ENCODE measurements at regions not wholly inside any gene's neighbourhood (a gene's known extent, or its start where the extent isn't known, plus 50 kb on each side); places are given as distances from the start of the nearest gene placed in this dataset.
"Not testable (repeated sequence)": the region's sequence is repeated elsewhere in the genome, so short reads cannot be mapped to it uniquely, and the experiment has no call there.

GRCh38 chr5:176042020-176042658 lies 74.0 kb upstream of the THOC3 start:
- not testable (repeated sequence) for H3K36me3 Mint-ChIP-seq (ENCODE audit: low read depth); H3K9me3 Mint-ChIP-seq; H3K27me3 Mint-ChIP-seq
- peak; percentile 75 for ATAC-seq (replicated peaks)
- peak overlapping the region; percentile 60 for H3K27ac Mint-ChIP-seq
- H3K4me3 Mint-ChIP-seq: peak overlapping the region; percentile 44
- peaks cover 25% of the 10 kb centered on the region for H3K4me1 Mint-ChIP-seq

GRCh38 chr5:176043252-176043829 lies 75.2 kb upstream of the THOC3 start:
- not testable (repeated sequence) for H3K36me3 Mint-ChIP-seq (ENCODE audit: low read depth); H3K27me3 Mint-ChIP-seq; H3K27ac Mint-ChIP-seq; H3K4me3 Mint-ChIP-seq; ATAC-seq (replicated peaks); H3K9me3 Mint-ChIP-seq
- H3K4me1 Mint-ChIP-seq: peaks cover 16% of the 10 kb centered on the region

GRCh38 chr5:176043986-176044385 lies 75.9 kb upstream of the THOC3 start:
- H3K4me1 Mint-ChIP-seq: peaks cover 17% of the 10 kb centered on the region
- H3K4me3 Mint-ChIP-seq; H3K27me3 Mint-ChIP-seq; ATAC-seq (replicated peaks); H3K27ac Mint-ChIP-seq; H3K9me3 Mint-ChIP-seq; H3K36me3 Mint-ChIP-seq (ENCODE audit: low read depth): not testable (repeated sequence)

DNA sequence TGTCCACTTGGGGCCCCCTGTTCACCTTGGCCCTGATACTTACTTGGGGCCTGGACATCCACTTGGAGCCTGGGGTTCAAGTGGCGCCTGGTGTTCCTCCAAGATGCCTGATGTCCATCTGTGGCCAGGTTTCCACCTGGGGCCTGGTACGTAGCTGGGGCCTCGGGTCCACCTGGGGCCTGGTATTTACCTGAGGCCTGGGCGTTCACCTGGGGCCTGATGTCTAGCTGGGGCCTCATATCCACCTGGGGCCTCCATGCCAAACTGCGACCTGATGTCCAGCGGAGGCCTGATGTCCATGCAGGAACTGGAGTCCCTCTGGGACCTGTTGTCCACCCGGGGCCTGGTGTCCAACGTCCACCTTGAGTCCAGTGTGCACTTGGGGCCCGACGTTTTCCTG lies 76.3 kb upstream of the THOC3 start:
- H3K4me1 Mint-ChIP-seq: peaks cover 17% of the 10 kb centered on the region
- not testable (repeated sequence) for H3K9me3 Mint-ChIP-seq; H3K27me3 Mint-ChIP-seq; H3K27ac Mint-ChIP-seq; H3K4me3 Mint-ChIP-seq; ATAC-seq (replicated peaks); H3K36me3 Mint-ChIP-seq (ENCODE audit: low read depth)

GRCh38 chr5:176045442-176045841 lies 77.3 kb upstream of the THOC3 start:
- peak; percentile 59 for ATAC-seq (replicated peaks)
- not testable (repeated sequence) for H3K27ac Mint-ChIP-seq; H3K9me3 Mint-ChIP-seq; H3K27me3 Mint-ChIP-seq; H3K4me3 Mint-ChIP-seq; H3K36me3 Mint-ChIP-seq (ENCODE audit: low read depth)
- H3K4me1 Mint-ChIP-seq: peaks cover 12% of the 10 kb centered on the region

- not testable (repeated sequence) for H3K4me1 Mint-ChIP-seq; ATAC-seq (replicated peaks); H3K9me3 Mint-ChIP-seq; H3K27me3 Mint-ChIP-seq; H3K36me3 Mint-ChIP-seq (ENCODE audit: low read depth)
- H3K27ac Mint-ChIP-seq: peak overlapping the region; percentile 1
- peak overlapping the region; percentile 8 for H3K4me3 Mint-ChIP-seq
Observed at GRCh38 chr5:176048671-176049070, 80.6 kb upstream of the THOC3 start.

- H3K27ac Mint-ChIP-seq; H3K36me3 Mint-ChIP-seq (ENCODE audit: low read depth); H3K4me1 Mint-ChIP-seq; H3K9me3 Mint-ChIP-seq; H3K27me3 Mint-ChIP-seq: not testable (repeated sequence)
- H3K4me3 Mint-ChIP-seq: peak overlapping the region; percentile 12
- peak; percentile 97 for ATAC-seq (replicated peaks)
Observed at GRCh38 chr5:176060472-176061268, 92.6 kb upstream of the THOC3 start.

DNA sequence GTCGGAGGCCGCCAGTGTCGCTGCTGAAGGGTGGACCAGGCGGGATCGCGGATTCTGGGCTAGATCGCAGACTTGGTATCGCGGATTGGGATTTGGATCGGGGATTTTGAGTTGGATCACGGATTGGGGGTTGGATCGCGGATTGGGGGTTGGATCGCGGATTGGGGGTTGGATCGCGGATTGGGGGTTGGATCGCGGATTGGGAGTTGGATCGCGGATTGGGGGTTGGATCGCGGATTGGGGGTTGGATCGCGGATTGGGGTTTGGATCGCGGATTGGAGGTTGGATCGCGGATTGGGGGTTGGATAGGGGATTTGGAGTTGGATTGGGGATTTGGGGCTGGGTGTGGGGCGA lies 93.1 kb upstream of the THOC3 start:
- H3K27me3 Mint-ChIP-seq; ATAC-seq (replicated peaks): not testable (repeated sequence)

GRCh38 chr5:176061660-176062059 lies 93.5 kb upstream of the THOC3 start:
- not testable (repeated sequence) for H3K27ac Mint-ChIP-seq; H3K4me1 Mint-ChIP-seq; H3K36me3 Mint-ChIP-seq (ENCODE audit: low read depth); H3K9me3 Mint-ChIP-seq; H3K27me3 Mint-ChIP-seq; ATAC-seq (replicated peaks)
- H3K4me3 Mint-ChIP-seq: peak overlapping the region; percentile 12

More for the DNA sequence above, 93.1 kb upstream of the THOC3 start:
- H3K4me1 Mint-ChIP-seq; H3K27ac Mint-ChIP-seq; H3K36me3 Mint-ChIP-seq (ENCODE audit: low read depth); H3K9me3 Mint-ChIP-seq: not testable (repeated sequence)
- H3K4me3 Mint-ChIP-seq: peak overlapping the region; percentile 12

GRCh38 chr5:176066262-176066945 lies 98.3 kb upstream of the THOC3 start:
- H3K36me3 Mint-ChIP-seq (ENCODE audit: low read depth); H3K27ac Mint-ChIP-seq; H3K4me3 Mint-ChIP-seq; H3K9me3 Mint-ChIP-seq; H3K27me3 Mint-ChIP-seq; H3K4me1 Mint-ChIP-seq: not testable (repeated sequence)
- ATAC-seq (replicated peaks): peak; percentile 51

DNA sequence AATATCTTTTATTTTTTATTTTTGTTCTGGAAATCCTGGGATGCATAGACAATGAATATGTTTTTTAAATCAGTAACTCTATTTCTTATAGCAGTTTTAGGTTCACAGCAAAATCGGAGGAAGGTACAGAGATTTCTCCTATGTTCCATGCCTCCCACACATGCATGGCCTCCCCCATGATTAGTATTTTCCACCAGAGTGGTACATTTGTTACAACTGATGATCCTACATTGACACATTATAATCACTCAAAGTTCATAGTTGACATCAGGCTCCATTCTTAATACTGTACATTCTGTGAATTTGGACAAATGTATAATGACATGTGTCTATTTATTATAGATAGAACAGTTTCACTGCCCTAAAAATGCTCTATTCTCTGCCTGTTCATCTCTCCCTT lies 99.0 kb upstream of the THOC3 start:
- not testable (repeated sequence) for H3K27ac Mint-ChIP-seq; H3K4me1 Mint-ChIP-seq; H3K36me3 Mint-ChIP-seq (ENCODE audit: low read depth); H3K4me3 Mint-ChIP-seq; H3K9me3 Mint-ChIP-seq; H3K27me3 Mint-ChIP-seq
- peak; percentile 36 for ATAC-seq (replicated peaks)

DNA sequence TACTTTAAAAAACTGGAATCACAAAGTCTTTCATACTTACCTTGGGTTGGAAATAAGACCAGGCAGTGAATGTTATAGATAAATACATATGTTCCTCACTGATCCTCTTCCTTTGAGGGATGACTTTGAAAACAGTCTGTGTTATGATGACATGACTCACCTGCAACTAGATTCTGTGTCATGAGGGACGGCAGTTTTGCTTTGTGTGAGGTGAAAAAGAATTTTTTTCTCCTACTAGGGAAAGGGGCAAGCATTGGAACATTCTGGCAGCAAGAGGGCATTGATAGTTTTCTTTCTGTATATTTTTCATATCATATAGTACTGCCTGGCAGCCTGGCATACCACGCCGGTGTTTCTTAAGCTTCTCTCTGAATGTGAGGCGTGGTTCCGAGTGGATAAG lies 99.8 kb upstream of the THOC3 start:
- peak; percentile 79 for ATAC-seq (replicated peaks)
- not testable (repeated sequence) for H3K27ac Mint-ChIP-seq; H3K9me3 Mint-ChIP-seq; H3K27me3 Mint-ChIP-seq; H3K4me3 Mint-ChIP-seq; H3K4me1 Mint-ChIP-seq; H3K36me3 Mint-ChIP-seq (ENCODE audit: low read depth)

DNA sequence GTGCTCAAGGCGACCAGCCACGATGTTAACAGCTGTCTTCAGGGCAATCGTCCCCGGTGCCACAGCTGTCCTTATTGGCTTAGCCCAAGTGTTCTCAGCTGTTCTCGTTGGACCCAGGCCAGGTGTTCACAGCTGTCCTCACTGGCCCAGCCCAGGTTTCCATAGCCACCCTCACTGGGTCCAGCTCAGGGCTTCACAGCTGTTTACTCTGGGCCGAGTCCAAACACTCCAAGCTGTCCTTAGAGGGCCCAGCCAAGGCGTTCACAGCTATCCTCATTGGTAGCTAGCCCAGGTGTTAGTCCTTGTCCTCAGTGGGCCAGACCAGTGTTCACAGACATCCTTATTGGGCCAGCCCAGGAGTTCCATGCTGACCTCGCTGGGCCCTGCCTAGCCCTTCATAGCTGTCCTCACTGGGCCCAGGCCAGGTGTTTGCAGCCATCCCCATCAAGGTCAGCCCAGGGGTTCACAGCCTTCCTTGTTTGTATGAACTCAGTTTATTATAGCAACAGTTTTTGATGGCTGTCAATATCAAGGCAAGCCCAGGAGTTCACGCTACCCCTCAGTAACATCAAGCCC lies 106.0 kb upstream of the THOC3 start:
- H3K9me3 Mint-ChIP-seq, H3K4me3 Mint-ChIP-seq: not testable (repeated sequence)

GRCh38 chr5:176083717-176084116 lies 115.6 kb upstream of the THOC3 start:
- H3K36me3 Mint-ChIP-seq (ENCODE audit: low read depth): peaks cover 30% of the 10 kb centered on the region
- not testable (repeated sequence) for H3K4me3 Mint-ChIP-seq; H3K27me3 Mint-ChIP-seq; H3K9me3 Mint-ChIP-seq; H3K4me1 Mint-ChIP-seq; H3K27ac Mint-ChIP-seq; ATAC-seq (replicated peaks)

More for the DNA sequence above, 106.0 kb upstream of the THOC3 start:
- not testable (repeated sequence) for H3K27me3 Mint-ChIP-seq; H3K4me1 Mint-ChIP-seq; ATAC-seq (replicated peaks); H3K36me3 Mint-ChIP-seq (ENCODE audit: low read depth); H3K27ac Mint-ChIP-seq

DNA sequence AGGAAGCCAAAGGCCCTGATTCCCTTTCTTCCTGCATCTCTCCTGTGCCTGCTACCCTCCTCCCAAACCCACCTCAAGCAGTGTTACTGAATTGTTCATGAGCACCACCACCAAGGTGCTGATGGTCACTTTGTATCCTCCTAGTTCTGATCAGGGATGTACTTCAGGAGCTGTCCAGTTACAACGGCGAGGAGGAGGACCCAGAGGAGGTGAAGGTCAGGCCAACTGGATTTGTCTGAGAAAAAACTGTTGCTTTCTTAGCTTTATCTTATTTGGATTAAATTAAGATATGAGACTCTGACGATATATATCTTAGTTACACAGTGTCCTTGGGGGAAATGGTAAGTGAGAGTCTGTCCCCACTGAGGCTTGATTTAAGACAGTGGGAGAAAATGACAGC lies 135.0 kb upstream of the THOC3 start:
- not testable (repeated sequence) for H3K4me3 Mint-ChIP-seq; H3K27me3 Mint-ChIP-seq; H3K9me3 Mint-ChIP-seq; H3K4me1 Mint-ChIP-seq; H3K27ac Mint-ChIP-seq; H3K36me3 Mint-ChIP-seq (ENCODE audit: low read depth); ATAC-seq (replicated peaks)

Data from activated T-helper 17 cell treated with anti-CD3 and anti-CD28 coated beads, Interleukin-2, amount 50 U/mL, for 72 hours (primary cell).